NCI-H146 (cell line): ENCODE measurements at regions not wholly inside any gene's neighbourhood (a gene's known extent, or its start where the extent isn't known, plus 50 kb on each side); places are given as distances from the start of the nearest gene placed in this dataset.
"Not testable (repeated sequence)": the region's sequence is repeated elsewhere in the genome, so short reads cannot be mapped to it uniquely, and the experiment has no call there.

ENCODE experiments used
- DNase-seq: peaks from one replicate; lab custom pipeline; 2025; lab: John Stamatoyannopoulos, UW

- no peak for DNase-seq
Measured at GRCh38 chr6:82118150-82118562, 129.4 kb downstream of the IBTK start.

GRCh38 chr6:82114748-82115147 is 132.8 kb downstream of the IBTK start:
- DNase-seq: no peak

- no peak for DNase-seq
Measured at GRCh38 chr6:82113231-82113630, 134.3 kb downstream of the IBTK start.

GRCh38 chr6:82111818-82112217 is 135.7 kb downstream of the IBTK start:
- no peak for DNase-seq

GRCh38 chr6:82111114-82111513 is 136.4 kb downstream of the IBTK start:
- no peak for DNase-seq

- not testable (repeated sequence) for DNase-seq
Measured at GRCh38 chr6:82103171-82103570, 144.4 kb downstream of the IBTK start.

- not testable (repeated sequence) for DNase-seq
Measured at GRCh38 chr6:82101374-82102114, 146.0 kb downstream of the IBTK start.

GRCh38 chr6:82100763-82101162 is 146.8 kb downstream of the IBTK start:
- not testable (repeated sequence) for DNase-seq

GRCh38 chr6:82097676-82098075 is 149.9 kb downstream of the IBTK start:
- DNase-seq: peak; percentile 69

GRCh38 chr6:82095091-82095490 is 152.5 kb downstream of the IBTK start:
- no peak for DNase-seq

GRCh38 chr6:82094166-82094806 is 153.3 kb downstream of the IBTK start:
- peak; percentile 27 for DNase-seq

GRCh38 chr6:82088978-82089771 is 158.4 kb downstream of the IBTK start:
- DNase-seq: no peak

GRCh38 chr6:82086944-82087343 is 160.6 kb downstream of the IBTK start:
- DNase-seq: peak; percentile 35

- DNase-seq: no peak
Measured at GRCh38 chr6:82085701-82086100, 161.8 kb downstream of the IBTK start.

GRCh38 chr6:82084324-82084920 is 163.1 kb downstream of the IBTK start:
- DNase-seq: peak; percentile 83

- DNase-seq: no peak
Measured at GRCh38 chr6:82083646-82084045, 163.9 kb downstream of the IBTK start.

- DNase-seq: no peak
Measured at GRCh38 chr6:82080767-82081166, 166.8 kb downstream of the IBTK start.

GRCh38 chr6:82078286-82078908 is 169.1 kb downstream of the IBTK start:
- DNase-seq: no peak

GRCh38 chr6:82076916-82077315 is 170.6 kb downstream of the IBTK start:
- DNase-seq: no peak

- no peak for DNase-seq
Measured at GRCh38 chr6:82074556-82074955, 173.0 kb downstream of the IBTK start.

- peak; percentile 87 for DNase-seq
Measured at GRCh38 chr6:82073484-82073883, 174.1 kb downstream of the IBTK start.

- DNase-seq: no peak
Measured at GRCh38 chr6:82072751-82073150, 174.8 kb downstream of the IBTK start.
